Endothelial cell of umbilical vein (primary cell): ENCODE measurements at regions not wholly inside any gene's neighbourhood (a gene's known extent, or its start where the extent isn't known, plus 50 kb on each side); places are given as distances from the start of the nearest gene placed in this dataset.
A peak's percentile ranks its signal among the peaks of the same experiment; 100 is the strongest.

Experiments used
- BruUV-seq: library from RNA; stranded (reverse); fragments of 400-500 nt; replicated peaks from 2 replicates; lab custom pipeline; 2021; lab: Mats Ljungman, UMichigan
- CTCF ChIA-PET: fragments of 300-600, 350-600 bp; sonication (Branson Sonifier 250); formaldehyde crosslinking; loops from one replicate; lab custom pipeline; 2021; ENCODE audit warnings: antibody characterized with exemption, inconsistent platforms; lab: Charles Lee
- POLR2A ChIA-PET: fragments of 300-600, 350-600 bp; sonication (Branson Sonifier 250); formaldehyde crosslinking; loops from one replicate; lab custom pipeline; 2021; ENCODE audit warnings: antibody characterized with exemption, inconsistent platforms; lab: Charles Lee
- DNase-seq: peaks from one replicate; pipeline ENCODE4 v3.0.0-alpha.2; 2011; ENCODE audit warnings: low read depth, low spot score
- FAIRE-seq: peaks from 2 replicates; lab custom pipeline; 2011; peaks lifted over from hg19 to GRCh38; lab: Jason Lieb, UNC
- H2AFZ ChIP-seq: 2 replicates; pipeline ENCODE4 v1.6.0; 2012; ENCODE audit warnings: low read depth, low read length, control low read depth, inconsistent platforms
- H3K27ac ChIP-seq: 2 replicates; pipeline ENCODE4 v1.5.1; 2011; ENCODE audit warnings: low read depth, mild to moderate bottlenecking, control low read depth, low read length, moderate library complexity; ENCODE audit not compliant: insufficient read depth
- H3K27me3 ChIP-seq, 2 experiments: 2 replicates each; pipeline versions ENCODE4 v1.6.0 to v1.6.1; 2011; ENCODE audit warnings: low read length in 2 of 2, mixed read lengths in 1 of 2; ENCODE audit not compliant: control insufficient read depth in 2 of 2, insufficient read depth in 2 of 2
- H3K36me3 ChIP-seq, 2 experiments: 2 replicates in 1 of 2; 3 replicates in 1 of 2; pipeline ENCODE4 v1.5.1; 2011; ENCODE audit warnings: low read length in 2 of 2, mild to moderate bottlenecking in 1 of 2, moderate library complexity in 1 of 2; ENCODE audit not compliant: control insufficient read depth in 2 of 2, insufficient read depth in 2 of 2; ENCODE audit errors: extremely low read depth in 1 of 2
- H3K4me1 ChIP-seq: 3 replicates; pipeline ENCODE4 v1.5.1; 2011; ENCODE audit warnings: mild to moderate bottlenecking, low read length; ENCODE audit not compliant: control insufficient read depth, insufficient read depth; ENCODE audit errors: extremely low read depth
- H3K4me2 ChIP-seq: 2 replicates; pipeline ENCODE4 v1.6.1; 2011; ENCODE audit warnings: low read length, control low read depth, mixed read lengths; ENCODE audit not compliant: insufficient read depth
- H3K4me3 ChIP-seq, 3 experiments: fragments of 200-600 bp in 1 of 3; sonication (generic), shearing (Covaris generic) in 1 of 3; replicated peaks in 1 of 3; 2 replicates each; pipeline ENCODE4 v1.5.1; 2011 to 2016; ENCODE audit warnings: control low read depth in 3 of 3, low read length in 3 of 3, mild to moderate bottlenecking in 2 of 3, inconsistent platforms in 1 of 3, low read depth in 1 of 3, moderate library complexity in 1 of 3; ENCODE audit not compliant: insufficient read depth in 1 of 3
- H3K79me2 ChIP-seq: 2 replicates; pipeline ENCODE4 v1.6.0; 2012; ENCODE audit warnings: low read length, inconsistent platforms; ENCODE audit not compliant: control insufficient read depth, insufficient read depth
- H3K9ac ChIP-seq: replicated peaks from 2 replicates; pipeline ENCODE3; 2011; ENCODE audit warnings: low read length, control low read depth; ENCODE audit not compliant: insufficient read depth; ENCODE audit errors: extremely low read depth
- H3K9me1 ChIP-seq: replicated peaks from 3 replicates; pipeline ENCODE4 v1.6.0; 2011; ENCODE audit warnings: mild to moderate bottlenecking, low read length; ENCODE audit not compliant: control insufficient read depth, insufficient read depth; ENCODE audit errors: extremely low read depth
- H3K9me3 ChIP-seq: replicated peaks from 2 replicates; pipeline ENCODE4 v1.5.1; 2012; ENCODE audit warnings: low read length, inconsistent platforms; ENCODE audit not compliant: control insufficient read depth, insufficient read depth
- H4K20me1 ChIP-seq: replicated peaks from 2 replicates; pipeline ENCODE3; 2011; ENCODE audit warnings: mild to moderate bottlenecking, low read length; ENCODE audit not compliant: control insufficient read depth, insufficient read depth; ENCODE audit errors: extremely low read depth
- CTCF ChIP-seq, 2 donors: IDR thresholded peaks; 1 replicate in 1 of 2; 2 replicates in 1 of 2; pipeline ENCODE4 v1.5.1; 2011; ENCODE audit warnings: low read length in 2 of 2, mild to moderate bottlenecking in 2 of 2, moderate library complexity in 2 of 2, control low read depth in 1 of 2, inconsistent platforms in 1 of 2, low read depth in 1 of 2; ENCODE audit not compliant: insufficient read depth in 1 of 2; ENCODE audit errors: extremely low read depth in 1 of 2
- EZH2 ChIP-seq: IDR thresholded peaks from 2 replicates; pipeline ENCODE4 v1.6.1; 2012; ENCODE audit warnings: borderline replicate concordance, low read depth, mild to moderate bottlenecking, moderate library complexity, low read length, inconsistent platforms; ENCODE audit not compliant: severe bottlenecking
- FOS ChIP-seq: IDR thresholded peaks from 2 replicates; pipeline ENCODE4 v1.6.1; 2011; ENCODE audit warnings: mild to moderate bottlenecking, low read length, moderate library complexity, borderline replicate concordance; ENCODE audit not compliant: insufficient read depth
- JUN ChIP-seq: IDR thresholded peaks from 2 replicates; pipeline ENCODE4 v1.6.1; 2011; ENCODE audit warnings: borderline replicate concordance, low read depth; ENCODE audit not compliant: insufficient read length, insufficient read depth
- MAX ChIP-seq: IDR thresholded peaks from 2 replicates; pipeline ENCODE4 v1.6.1; 2011; ENCODE audit not compliant: insufficient read depth, insufficient read length
- MYC ChIP-seq: IDR thresholded peaks from one replicate; pipeline ENCODE4 v1.6.1; 2011; ENCODE audit warnings: mild to moderate bottlenecking, low read depth, low read length
- POLR2A ChIP-seq: IDR thresholded peaks from 2 replicates; pipeline ENCODE4 v1.6.1; 2012; ENCODE audit warnings: low read depth, mild to moderate bottlenecking, control low read depth, low read length
- POLR2AphosphoS5 ChIP-seq: IDR thresholded peaks from 2 replicates; pipeline ENCODE4 v1.6.1; 2012; ENCODE audit warnings: low read depth, mild to moderate bottlenecking, control low read depth, low read length, moderate library complexity; ENCODE audit not compliant: insufficient read depth
- dilution Hi-C: fragments of 300-500 bp; cut with MboI; formaldehyde crosslinking; loops from one replicate; pipeline ENCODE4 v1.15.0; 2019; ENCODE audit warnings: low sequenced_read_pairs; ENCODE audit not compliant: extremely low pct_ligation_motif_present
- intact Hi-C: fragments of 100-400 bp; cut with micrococcal nuclease; formaldehyde crosslinking; loops from one replicate; pipeline ENCODE4 v1.10.0; 2022

GRCh38 chr11:134592391-134592990 is 180.4 kb upstream of the B3GAT1 start:
- Histone ChIP-seq H2AFZ (no peak overlapping the region), H3K27me3 (no peaks in the 10 kb centered on the region), H3K9ac (no peak overlapping the region), H3K27ac (no peak overlapping the region), H3K9me1 (no peaks in the 10 kb centered on the region), H3K9me3 (no peaks in the 10 kb centered on the region), H3K4me1 (no peaks in the 10 kb centered on the region), H3K4me3 (no peak overlapping the region), H3K79me2 (no peaks in the 10 kb centered on the region), H3K4me2 (no peak overlapping the region), H3K36me3 (no peaks in the 10 kb centered on the region), H4K20me1 (no peaks in the 10 kb centered on the region)
- CTCF ChIA-PET = no interaction called here
- no TSS peak for BruUV-seq
- FAIRE-seq (peak; percentile 76), DNase-seq (peak; percentile 2)
- TF ChIP-seq EZH2 (no peak), MYC (no peak), JUN (no peak), CTCF (IDR thresholded peaks at IDR 0.05; ENCODE audit: extremely low read depth in 1 of 2, insufficient read depth in 1 of 2, low read depth in 1 of 2, low read length in 2 of 2) (peak; percentile 31 to 46), POLR2A (no peak), MAX (no peak), POLR2AphosphoS5 (no peak), FOS (no peak)
- POLR2A ChIA-PET = no interaction called here
- intact Hi-C loops = loop anchor here (1.0 to 5.0 kb wide), 3 partner anchors 200 to 276 kb away; no protein-coding TSS in a partner anchor
- dilution Hi-C loops = no loop called here
